M059J (cell line): ENCODE measurements at regions not wholly inside any gene's neighbourhood (a gene's known extent, or its start where the extent isn't known, plus 50 kb on each side); places are given as distances from the start of the nearest gene placed in this dataset.
A peak's percentile ranks its signal among the peaks of the same experiment; 100 is the strongest.

Experiments
- DNase-seq: peaks from one replicate; pipeline ENCODE4 v3.0.0-alpha.2; 2012; ENCODE audit warnings: low read depth

- no peak for DNase-seq
Observed at GRCh38 chr7:125668321-125668993, 738.8 kb upstream of the POT1 start.

DNA sequence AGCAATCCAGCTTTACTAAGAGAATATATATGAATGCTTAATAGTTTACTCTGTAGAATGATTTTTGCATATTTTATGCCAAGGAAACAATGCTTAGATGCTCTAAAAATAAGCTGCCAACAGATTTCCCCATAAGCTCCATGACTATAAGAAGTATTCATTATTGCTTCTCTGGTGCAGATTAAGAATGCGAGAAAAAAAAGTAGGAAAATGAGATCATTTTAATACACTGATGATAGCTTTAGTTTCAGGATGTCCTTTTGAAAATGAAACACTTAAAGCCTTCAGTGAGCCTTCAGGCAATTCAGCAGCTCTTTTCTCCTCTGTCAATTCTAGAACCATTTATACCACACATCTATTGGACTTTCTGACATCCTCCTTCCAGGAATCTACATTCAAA is 735.0 kb upstream of the POT1 start:
- no peak for DNase-seq

- no peak for DNase-seq
Observed at GRCh38 chr7:125663961-125664360, 734.3 kb upstream of the POT1 start.

DNA sequence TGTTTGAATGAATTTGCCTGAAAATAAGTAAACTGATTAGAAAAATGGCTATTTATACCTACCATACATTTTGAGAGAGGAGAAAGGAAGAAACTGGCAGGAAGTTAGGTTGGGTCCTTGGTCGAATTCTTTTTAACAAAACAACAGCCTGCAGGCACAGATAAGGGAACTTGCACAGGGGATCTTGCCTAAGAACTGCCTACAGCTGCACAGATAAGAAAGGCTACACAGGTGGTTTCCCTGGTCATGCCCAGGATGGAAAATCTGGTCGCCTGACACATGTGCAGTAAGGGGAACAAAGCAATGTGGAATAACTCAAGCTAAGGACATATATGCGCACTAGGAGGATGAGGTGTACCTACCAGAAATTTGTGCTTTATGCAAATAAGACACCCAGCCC is 732.1 kb upstream of the POT1 start:
- no peak for DNase-seq

- DNase-seq = no peak
Observed at GRCh38 chr7:125661006-125661405, 731.4 kb upstream of the POT1 start.

DNA sequence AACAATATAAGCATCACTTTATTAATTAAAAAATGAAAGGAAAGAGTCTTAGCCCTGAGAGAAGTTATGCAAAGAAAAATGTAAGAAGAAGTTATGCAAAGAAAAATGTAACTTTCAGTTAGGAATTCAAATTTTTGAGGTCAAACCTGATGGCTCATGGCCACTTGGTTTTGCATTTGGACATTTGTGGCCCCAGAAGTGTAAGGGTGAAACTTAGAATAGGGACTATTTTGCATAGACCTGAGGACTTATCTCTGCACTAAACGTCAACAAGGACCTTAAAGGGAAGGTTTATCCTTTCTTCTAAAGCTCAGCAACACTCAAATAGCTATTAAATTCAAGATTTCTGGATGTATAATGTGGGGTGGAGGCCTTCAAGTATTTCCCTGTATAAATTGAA is 724.5 kb upstream of the POT1 start:
- no peak for DNase-seq

GRCh38 chr7:125651823-125652528 is 722.4 kb upstream of the POT1 start:
- no peak for DNase-seq

GRCh38 chr7:125648543-125648942 is 718.9 kb upstream of the POT1 start:
- DNase-seq = no peak

DNA sequence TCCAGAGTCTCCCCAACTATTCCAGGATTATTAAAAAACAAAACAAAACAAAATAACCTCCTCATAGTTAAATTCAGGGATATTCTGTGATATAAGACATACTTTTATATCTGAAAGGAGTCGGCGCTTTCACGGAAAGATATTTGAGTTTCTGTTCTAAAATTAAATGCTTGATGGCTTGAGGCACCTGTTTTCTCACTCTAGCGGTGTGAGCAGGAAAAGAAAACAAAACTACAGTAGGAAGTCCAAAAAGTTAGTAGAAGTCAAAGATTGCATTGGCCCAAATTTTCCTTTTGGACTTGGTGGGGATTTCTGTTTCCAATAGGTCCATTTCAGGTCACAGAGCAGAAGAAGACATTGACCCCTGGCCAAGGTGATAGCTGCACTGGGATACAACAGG is 716.1 kb upstream of the POT1 start:
- DNase-seq = no peak

DNA sequence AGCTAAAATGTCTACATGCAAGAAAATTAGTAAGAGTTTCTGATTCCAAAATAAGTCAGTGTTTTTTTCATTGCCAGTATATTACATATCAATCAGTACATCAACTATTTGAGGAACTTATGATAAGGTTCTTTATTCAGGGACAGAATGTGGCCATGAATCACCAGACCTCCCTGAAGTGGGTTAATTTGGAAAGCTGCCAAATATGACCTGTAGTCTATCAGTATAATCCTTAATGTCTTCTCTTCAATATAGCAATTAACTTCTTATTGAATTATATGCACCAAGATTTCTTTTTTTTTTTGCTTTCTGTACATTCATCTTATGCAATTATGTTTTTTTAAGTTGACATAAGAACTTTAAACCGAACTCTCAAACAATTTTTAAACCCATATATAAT is 714.5 kb upstream of the POT1 start:
- peak; percentile 3 for DNase-seq

- DNase-seq = no peak
Observed at GRCh38 chr7:125643302-125643701, 713.7 kb upstream of the POT1 start.

DNA sequence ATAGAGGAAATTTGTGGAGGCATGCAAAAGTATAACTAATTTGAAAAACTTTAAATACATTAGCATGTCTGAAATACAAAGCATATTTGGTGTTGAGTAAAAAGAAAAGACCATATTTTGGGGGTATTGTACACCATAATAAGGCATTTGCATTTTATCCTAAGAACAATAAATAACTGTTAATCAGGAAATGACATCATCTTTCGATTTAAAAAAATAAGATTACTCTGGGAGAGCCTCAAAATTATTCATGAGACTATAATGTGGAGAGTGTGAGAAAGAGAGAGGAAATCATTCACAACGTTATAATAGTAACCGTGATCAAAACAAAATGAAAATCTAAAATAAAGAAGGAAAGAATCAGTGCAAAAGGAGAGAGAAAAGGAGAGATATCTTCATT is 712.3 kb upstream of the POT1 start:
- no peak for DNase-seq

DNA sequence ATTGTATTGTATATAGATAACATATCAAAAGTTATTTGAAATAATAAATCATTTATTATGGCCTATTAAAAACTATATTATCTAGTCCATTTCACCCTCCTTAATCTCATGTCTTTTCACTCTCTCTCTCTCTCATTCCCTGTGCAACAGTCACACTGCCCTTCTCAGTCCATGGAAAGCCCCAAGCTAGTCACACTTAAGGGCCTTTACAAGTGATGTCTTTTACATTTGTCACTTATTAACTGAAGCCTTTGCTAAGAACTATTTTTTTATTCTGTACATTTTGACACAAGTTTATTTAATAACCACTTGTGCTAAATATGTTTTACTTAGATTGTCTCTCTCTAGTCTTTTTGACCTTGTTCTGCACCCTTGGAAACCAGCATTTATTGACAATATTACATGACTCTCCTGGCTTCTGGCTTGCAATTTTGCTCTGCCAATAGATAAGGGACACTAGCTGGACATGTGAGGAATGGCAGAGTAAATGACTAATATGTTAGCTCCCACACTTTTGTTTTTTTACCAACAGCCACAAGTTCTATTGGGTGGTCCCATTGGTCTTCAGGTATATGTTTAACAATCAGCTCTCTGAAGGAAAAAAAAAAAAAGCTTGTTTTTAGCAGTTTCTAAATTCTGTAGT is 706.8 kb upstream of the POT1 start:
- no peak for DNase-seq

GRCh38 chr7:125618516-125618915 is 688.9 kb upstream of the POT1 start:
- no peak for DNase-seq

DNA sequence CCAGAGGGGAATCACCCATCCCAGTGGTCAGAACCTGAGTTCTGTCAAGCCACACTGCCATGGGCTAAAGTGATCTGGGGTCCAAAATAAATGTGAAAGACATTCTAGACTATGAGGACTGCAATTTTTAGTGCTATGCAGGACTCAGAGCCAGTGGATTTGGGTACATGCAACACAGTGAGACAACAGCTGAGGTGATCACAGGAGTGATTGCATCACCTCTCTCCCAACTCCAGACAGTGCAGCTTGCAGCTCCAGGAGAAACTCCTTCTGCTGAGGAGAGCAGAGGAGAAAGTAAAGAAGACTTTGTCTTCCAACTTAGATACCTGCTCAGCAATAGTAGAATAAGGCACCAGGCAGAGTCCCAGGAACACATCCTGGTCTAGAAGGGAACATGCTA is 682.0 kb upstream of the POT1 start:
- DNase-seq = no peak

DNA sequence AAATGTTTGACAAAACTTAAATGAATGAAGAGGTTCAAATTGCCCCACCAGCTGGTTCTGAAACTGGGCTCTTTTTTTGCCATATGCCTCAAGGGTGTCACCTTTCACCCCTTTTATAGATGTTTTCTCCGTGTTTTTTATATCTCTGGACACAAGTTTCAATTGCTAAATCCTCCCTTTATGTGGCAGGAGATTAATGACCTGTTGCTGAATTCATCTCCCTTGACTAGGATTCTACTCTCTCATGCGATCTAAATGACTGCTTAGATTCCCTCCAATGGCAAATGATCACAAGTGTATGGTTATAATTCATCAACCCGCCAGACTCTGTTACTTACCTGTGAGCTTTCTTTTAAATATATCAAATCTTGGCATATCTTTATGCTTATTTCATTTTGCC is 677.0 kb upstream of the POT1 start:
- DNase-seq = no peak

DNA sequence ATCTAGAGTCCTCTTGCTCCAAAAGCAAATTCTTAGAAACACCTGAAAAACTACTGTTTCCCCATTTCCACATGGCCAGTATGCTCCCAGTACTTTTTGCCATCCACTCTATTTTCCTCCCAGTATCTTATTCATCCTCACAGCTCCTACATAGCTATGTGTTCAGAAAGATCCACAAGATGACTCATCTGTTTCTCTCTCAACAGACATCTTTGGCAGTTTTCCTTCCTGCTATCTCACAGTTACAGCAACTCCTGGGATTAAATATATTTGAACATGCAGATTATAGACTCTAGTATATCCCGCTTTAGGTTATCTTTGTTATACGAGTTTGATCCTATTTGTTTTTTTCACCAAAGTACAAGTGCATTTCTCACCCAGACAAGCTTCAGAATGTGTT is 675.6 kb upstream of the POT1 start:
- no peak for DNase-seq

DNA sequence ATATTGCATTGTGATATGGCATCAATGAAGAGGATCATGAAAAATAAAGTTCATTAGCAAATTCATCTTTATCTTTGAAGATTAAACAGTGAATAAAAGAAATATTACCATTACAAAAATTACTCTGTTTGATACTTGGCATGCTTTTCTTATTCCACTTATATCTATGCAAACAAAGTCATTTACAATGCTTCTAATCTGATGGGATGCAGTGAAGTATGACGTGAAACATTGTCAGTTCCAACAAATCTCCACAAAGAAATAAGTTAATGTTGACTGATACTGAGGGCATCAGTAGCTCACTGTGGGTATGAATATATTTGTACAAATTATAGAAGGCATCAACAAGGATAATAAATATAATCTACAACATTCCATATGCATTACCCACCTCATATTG is 672.8 kb upstream of the POT1 start:
- DNase-seq = no peak

DNA sequence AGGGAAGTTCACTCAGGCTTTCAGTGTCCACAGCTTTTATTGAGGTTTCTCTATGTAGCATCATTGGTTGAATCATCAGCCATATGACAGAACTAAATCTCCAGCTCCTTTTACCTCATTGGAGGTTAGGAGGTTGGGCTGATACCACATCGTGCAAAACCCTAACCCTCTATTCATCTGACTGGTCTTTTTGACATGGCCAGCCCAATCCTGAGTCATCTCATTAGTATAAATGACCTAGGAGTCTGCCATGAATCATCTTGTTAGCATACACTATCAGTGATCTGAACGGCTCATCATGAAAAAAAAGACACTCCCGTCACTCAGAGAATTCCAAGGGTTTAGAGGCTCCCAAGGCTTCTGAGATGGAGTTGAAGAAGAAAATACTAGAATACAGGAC is 669.8 kb upstream of the POT1 start:
- peak; percentile 26 for DNase-seq

- no peak for DNase-seq
Observed at GRCh38 chr7:125592331-125592730, 662.7 kb upstream of the POT1 start.

- no peak for DNase-seq
Observed at GRCh38 chr7:125573126-125573525, 643.5 kb upstream of the POT1 start.

DNA sequence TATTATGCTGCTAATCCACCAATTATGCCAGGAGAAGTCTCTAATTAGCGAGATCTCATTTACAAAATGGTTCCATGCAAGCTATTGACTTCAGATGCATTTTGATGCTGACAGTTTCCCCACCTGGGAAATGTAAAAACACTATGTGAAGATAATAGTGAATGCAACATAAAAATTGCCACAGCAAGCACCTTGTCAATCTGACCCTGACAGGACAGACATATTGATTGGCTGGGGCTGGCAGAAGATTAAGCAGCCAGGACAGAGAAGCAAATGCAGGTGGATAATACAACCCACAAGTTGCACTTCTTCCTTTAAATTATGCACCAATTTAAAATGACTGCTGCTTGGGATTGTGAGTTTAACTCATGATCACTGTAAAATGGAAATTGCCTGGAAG is 642.8 kb upstream of the POT1 start:
- no peak for DNase-seq

- DNase-seq = no peak
Observed at GRCh38 chr7:125568799-125569198, 639.2 kb upstream of the POT1 start.
